PC-9 (cell line): ENCODE measurements at regions not wholly inside any gene's neighbourhood (a gene's known extent, or its start where the extent isn't known, plus 50 kb on each side); places are given as distances from the start of the nearest gene placed in this dataset.
"Not testable (repeated sequence)": the region's sequence is repeated elsewhere in the genome, so short reads cannot be mapped to it uniquely, and the experiment has no call there.

Experiments used
- CTCF ChIP-seq: fragments of 200-600 bp; sonication (generic); conservative IDR thresholded peaks from 2 replicates; pipeline ENCODE4 v1.6.1; 2017; ENCODE audit warnings: mixed run types, antibody characterized with exemption, mild to moderate bottlenecking, moderate library complexity
- EZH2 ChIP-seq: fragments of 200-600 bp; sonication (generic); IDR thresholded peaks from 2 replicates; pipeline ENCODE4 v1.8.0; 2017; ENCODE audit warnings: antibody characterized with exemption, low read depth

- not testable (repeated sequence) for TF ChIP-seq CTCF, EZH2
Measured at GRCh38 chr7:67304846-67305245, 308.2 kb downstream of the TYW1 start.
